ENCODE measurements at regions not wholly inside any gene's neighbourhood (a gene's known extent, or its start where the extent isn't known, plus 50 kb on each side); places are given as distances from the start of the nearest gene placed in this dataset.

GRCh38 chr4:162461952-162462351, 298.2 kb upstream of the FSTL5 start:
- no peak overlapping the region for H3K9ac ChIP-seq
- H3K27me3 ChIP-seq = no peaks in the 10 kb centered on the region
- H3K4me2 ChIP-seq = no peak overlapping the region
- no peaks in the 10 kb centered on the region for H3K4me1 Mint-ChIP-seq
- no peaks in the 10 kb centered on the region for H3K36me3 ChIP-seq
- H3F3A ChIP-seq (ENCODE audit: low read depth) = no peaks in the 10 kb centered on the region
- H3K79me2 ChIP-seq (ENCODE audit: low read depth) = no peaks in the 10 kb centered on the region
- H4K20me1 ChIP-seq (ENCODE audit: low read depth) = no peaks in the 10 kb centered on the region
- TF ChIP-seq CTCF (IDR thresholded peaks at IDR 0.05) = peak; percentile 39
- TF ChIP-seq EZH2phosphoT487 (IDR thresholded peaks at IDR 0.05) = no peak
- TF ChIP-seq EZH2 (IDR thresholded peaks at IDR 0.05) = no peak
- H3K27ac ChIP-seq = no peak overlapping the region
- no peaks in the 10 kb centered on the region for H3K36me3 Mint-ChIP-seq
- H3K4me3 Mint-ChIP-seq = no peak overlapping the region
- no peak overlapping the region for H3K4me3 ChIP-seq
- H2AFZ ChIP-seq (replicated peaks) = no peak overlapping the region
- peaks cover 2% of the 10 kb centered on the region for H3K27me3 Mint-ChIP-seq (ENCODE audit: insufficient read depth, low read depth)
- no peaks in the 10 kb centered on the region for H3K4me1 ChIP-seq
- no peak overlapping the region for H3K27ac Mint-ChIP-seq
- H3K9me3 Mint-ChIP-seq = no peaks in the 10 kb centered on the region
- no peak for DNase-seq (ENCODE audit: low spot score)
- H3K9me3 ChIP-seq (ENCODE audit: low read depth) = no peaks in the 10 kb centered on the region

GRCh38 chr4:162458051-162458450, 294.3 kb upstream of the FSTL5 start:
- Mint-ChIP-seq H3K4me3 (no peak overlapping the region), H3K27me3 (ENCODE audit: insufficient read depth, low read depth) (peaks cover 6% of the 10 kb centered on the region), H3K4me1 (peaks cover 5% of the 10 kb centered on the region), H3K9me3 (no peaks in the 10 kb centered on the region), H3K27ac (no peak overlapping the region), H3K36me3 (no peaks in the 10 kb centered on the region)
- Histone ChIP-seq H3F3A (ENCODE audit: low read depth) (peaks cover 2% of the 10 kb centered on the region), H3K4me2 (no peak overlapping the region), H3K4me3 (no peak overlapping the region), H3K9me3 (ENCODE audit: low read depth) (no peaks in the 10 kb centered on the region), H4K20me1 (ENCODE audit: low read depth) (no peaks in the 10 kb centered on the region), H3K9ac (no peak overlapping the region), H3K27me3 (no peaks in the 10 kb centered on the region), H3K36me3 (no peaks in the 10 kb centered on the region), H3K27ac (no peak overlapping the region), H2AFZ (replicated peaks) (no peak overlapping the region), H3K79me2 (ENCODE audit: low read depth) (no peaks in the 10 kb centered on the region), H3K4me1 (no peaks in the 10 kb centered on the region)
- DNase-seq (ENCODE audit: low spot score) = no peak
- TF ChIP-seq EZH2phosphoT487 (IDR thresholded peaks at IDR 0.05) (no peak), EZH2 (IDR thresholded peaks at IDR 0.05) (no peak), CTCF (IDR thresholded peaks at IDR 0.05) (no peak)

GRCh38 chr4:162457071-162457865, 293.5 kb upstream of the FSTL5 start:
- no peak for TF ChIP-seq EZH2phosphoT487 (IDR thresholded peaks at IDR 0.05)
- TF ChIP-seq CTCF (IDR thresholded peaks at IDR 0.05) = no peak
- TF ChIP-seq EZH2 (IDR thresholded peaks at IDR 0.05) = no peak
- DNase-seq (ENCODE audit: low spot score) = no peak

More at GRCh38 chr4:162457071-162457865, 293.5 kb upstream of the FSTL5 start:
- H3K9me3 ChIP-seq (ENCODE audit: low read depth) = no peaks in the 10 kb centered on the region
- no peak overlapping the region for H3K27ac Mint-ChIP-seq
- no peaks in the 10 kb centered on the region for H3K36me3 ChIP-seq
- H3K79me2 ChIP-seq (ENCODE audit: low read depth) = no peaks in the 10 kb centered on the region
- no peaks in the 10 kb centered on the region for H3K9me3 Mint-ChIP-seq
- no peak overlapping the region for H3K27ac ChIP-seq
- H3K4me3 ChIP-seq = no peak overlapping the region
- H3K4me2 ChIP-seq = no peak overlapping the region
- peaks cover 5% of the 10 kb centered on the region for H3K4me1 Mint-ChIP-seq
- H3K9ac ChIP-seq = no peak overlapping the region
- no peaks in the 10 kb centered on the region for H3K4me1 ChIP-seq
- no peak overlapping the region for H2AFZ ChIP-seq (replicated peaks)
- H4K20me1 ChIP-seq (ENCODE audit: low read depth) = no peaks in the 10 kb centered on the region
- H3K27me3 Mint-ChIP-seq (ENCODE audit: insufficient read depth, low read depth) = peaks cover 6% of the 10 kb centered on the region
- H3K4me3 Mint-ChIP-seq = no peak overlapping the region
- H3F3A ChIP-seq (ENCODE audit: low read depth) = peaks cover 6% of the 10 kb centered on the region
- H3K27me3 ChIP-seq = no peaks in the 10 kb centered on the region
- H3K36me3 Mint-ChIP-seq = no peaks in the 10 kb centered on the region
